Stimulated activated CD8-positive, alpha-beta memory T cell treated with anti-CD3 and anti-CD28 coated beads, Interleukin-7, amount 100 ng/mL, for 48 hours (primary cell): ENCODE measurements at regions not wholly inside any gene's neighbourhood (a gene's known extent, or its start where the extent isn't known, plus 50 kb on each side); places are given as distances from the start of the nearest gene placed in this dataset.
"Not testable (repeated sequence)": the region's sequence is repeated elsewhere in the genome, so short reads cannot be mapped to it uniquely, and the experiment has no call there.

ENCODE experiments used
- DNase-seq, 2 donors: peaks; one replicate each; pipeline ENCODE4 v3.0.0-alpha.2; 2020; ENCODE audit warnings: low read depth in 1 of 2; ENCODE audit errors: extremely low read depth in 1 of 2

DNA sequence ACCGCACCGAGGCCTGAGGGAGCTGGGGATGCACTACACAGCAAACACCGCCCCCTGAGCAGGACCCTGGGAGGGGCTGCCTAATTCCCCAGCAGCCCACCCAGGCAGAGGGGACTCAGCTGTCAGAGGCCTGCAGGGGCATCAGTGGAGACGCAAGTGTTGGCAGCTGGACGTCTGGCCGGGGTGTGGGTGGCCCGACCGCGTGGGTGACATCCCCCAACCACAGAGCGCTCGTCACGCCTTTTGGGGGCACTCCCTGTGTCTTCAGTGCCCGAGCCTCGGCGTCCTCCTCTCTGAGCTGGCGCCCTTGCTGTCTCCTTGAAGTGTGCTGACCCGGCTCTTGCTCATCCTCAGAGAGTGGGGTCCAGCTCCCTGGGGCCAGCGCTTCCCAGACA is 150.2 kb downstream of the BRD1 start:
- no peak for DNase-seq

DNA sequence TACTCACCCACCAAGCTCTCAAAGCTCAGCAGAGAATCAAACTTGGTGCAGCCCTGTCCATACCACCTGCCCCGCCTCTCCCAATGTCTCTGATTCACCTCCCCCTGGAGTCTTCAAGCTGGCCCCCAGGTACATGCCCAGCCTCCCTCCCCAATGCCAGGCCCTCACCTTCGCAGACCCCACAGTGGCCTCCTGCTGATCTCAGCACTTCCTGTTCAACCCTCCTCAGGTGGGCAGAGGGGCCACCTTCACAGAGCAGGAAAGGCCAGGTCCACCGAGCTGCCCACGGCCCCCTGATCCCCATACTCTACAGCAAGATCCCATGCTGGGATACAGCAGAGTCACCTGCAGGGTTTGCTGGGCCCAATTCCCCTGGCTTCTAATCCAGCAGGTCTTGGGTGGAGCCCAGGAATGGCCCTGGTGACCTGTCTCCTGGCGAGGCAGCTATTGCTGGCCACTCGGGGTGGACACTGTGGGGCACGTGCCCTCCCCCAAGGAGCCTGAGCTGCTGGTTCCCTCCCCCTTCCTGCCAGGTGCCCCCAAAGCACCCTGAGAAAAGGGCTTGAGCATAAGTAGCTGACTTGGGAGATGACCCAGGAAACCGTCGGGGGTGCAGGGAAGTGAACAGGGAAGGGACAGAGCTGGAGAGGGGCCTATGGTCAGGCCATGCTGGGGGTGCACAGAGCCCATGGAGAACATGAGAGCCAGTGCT is 150.7 kb downstream of the BRD1 start:
- DNase-seq, result no peak

- DNase-seq, result no peak
Measured at GRCh38 chr22:49676230-49676629, 151.4 kb downstream of the BRD1 start.

- DNase-seq, result no peak
Measured at GRCh38 chr22:49674479-49675050, 153.1 kb downstream of the BRD1 start.

GRCh38 chr22:49673048-49673447 is 154.6 kb downstream of the BRD1 start:
- DNase-seq, result no peak

DNA sequence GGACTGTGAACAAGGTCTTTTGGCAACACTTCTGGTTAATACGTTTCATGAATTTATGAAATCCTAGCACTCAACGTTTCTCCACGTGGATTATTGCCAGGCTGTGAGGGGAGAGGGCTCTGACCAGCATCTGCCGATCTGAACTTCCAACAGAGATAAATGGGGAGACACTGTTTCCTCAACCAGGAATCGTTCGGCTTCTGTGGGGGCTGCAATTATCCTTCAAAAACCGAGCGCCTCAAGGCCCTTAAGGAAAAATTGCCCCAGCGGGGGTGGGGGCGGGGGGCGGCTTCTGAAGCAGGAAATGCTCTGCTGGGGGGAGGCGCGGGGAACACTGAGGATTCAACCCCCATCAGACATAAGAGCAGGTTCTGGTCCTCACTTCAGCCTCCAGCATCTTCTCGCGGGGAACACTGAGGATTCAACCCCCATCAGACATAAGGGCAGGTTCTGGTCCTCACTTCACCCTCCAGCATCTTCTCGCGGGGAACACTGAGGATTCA is 155.6 kb downstream of the BRD1 start:
- DNase-seq, result no peak

DNA sequence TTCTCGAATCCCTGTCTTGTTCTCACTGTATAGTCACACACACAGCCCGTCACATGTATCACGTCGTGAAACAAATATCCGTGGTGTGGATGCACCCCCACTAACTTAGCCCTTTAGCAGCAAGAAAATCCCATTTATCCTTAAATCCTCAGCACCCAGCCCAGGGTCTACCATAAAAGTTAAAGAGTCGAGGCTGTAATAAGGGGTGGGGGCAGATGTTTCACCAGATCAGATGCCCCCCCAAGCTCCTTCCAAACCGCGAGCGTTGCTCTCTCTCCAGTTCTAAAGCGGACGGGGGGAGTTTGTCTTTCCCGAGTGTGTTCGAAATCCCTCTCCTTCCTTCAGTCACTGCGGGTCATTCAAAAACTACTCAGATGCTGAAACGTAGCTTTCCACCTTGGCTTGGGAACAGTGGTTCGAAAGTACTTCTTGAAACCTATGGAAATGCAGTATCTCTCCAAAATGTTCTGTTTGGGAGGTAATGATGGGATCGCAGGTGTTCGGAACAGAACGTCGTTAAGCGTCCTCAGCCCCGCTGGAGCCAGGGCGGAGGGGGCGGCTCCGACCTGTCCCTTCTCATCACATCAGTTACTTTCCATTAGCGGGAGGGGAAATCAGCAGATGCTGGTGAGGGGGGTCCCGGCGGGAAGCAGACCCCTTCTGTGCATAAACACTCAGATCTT is 156.2 kb downstream of the BRD1 start:
- DNase-seq, result no peak

- no peak for DNase-seq
Measured at GRCh38 chr22:49670456-49671330, 157.0 kb downstream of the BRD1 start.

DNA sequence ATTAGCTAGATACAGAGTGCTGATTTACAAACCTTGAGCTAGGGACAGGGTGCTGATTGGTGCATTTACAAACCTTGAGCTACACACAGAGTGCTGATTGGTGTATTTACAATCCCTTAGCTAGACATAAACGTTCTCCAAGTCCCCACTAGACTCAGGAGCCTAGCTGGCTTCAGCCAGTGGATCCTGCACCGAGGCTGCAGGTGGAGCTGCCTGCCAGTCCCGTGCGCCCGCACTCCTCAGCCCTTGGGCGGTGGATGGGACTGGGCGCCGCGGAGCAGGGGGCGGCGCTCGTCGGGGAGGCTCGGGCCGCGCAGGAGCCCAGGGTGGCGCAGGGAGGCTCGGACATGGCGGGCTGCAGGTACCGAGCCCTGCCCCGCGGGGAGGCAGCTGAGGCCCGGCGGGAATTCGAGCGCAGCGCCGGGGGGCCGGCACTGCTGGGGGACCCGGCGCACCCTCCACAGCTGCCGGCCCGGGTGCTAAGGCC is 157.7 kb downstream of the BRD1 start:
- not testable (repeated sequence) for DNase-seq

GRCh38 chr22:49669427-49669968 is 158.2 kb downstream of the BRD1 start:
- not testable (repeated sequence) for DNase-seq

DNA sequence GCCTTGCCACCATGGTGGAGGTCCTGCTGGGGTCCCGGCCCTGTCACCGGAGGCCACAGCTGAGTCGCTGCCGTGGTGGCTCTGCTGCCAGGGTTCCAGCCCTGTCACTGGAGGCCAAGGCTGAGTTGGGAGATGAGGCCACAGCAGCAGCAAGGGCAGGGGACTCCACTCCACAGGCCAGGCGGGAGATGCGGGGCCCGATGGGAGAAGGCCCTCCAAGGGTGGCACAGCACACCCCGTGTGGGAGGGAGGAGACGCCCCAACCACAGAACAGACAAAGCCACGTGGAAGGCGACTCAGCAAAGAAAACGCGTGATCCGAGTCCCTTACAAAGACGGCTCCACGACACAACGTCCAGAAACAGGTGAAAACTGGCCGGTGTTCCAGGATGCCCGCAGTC is 159.3 kb downstream of the BRD1 start:
- no peak for DNase-seq

DNA sequence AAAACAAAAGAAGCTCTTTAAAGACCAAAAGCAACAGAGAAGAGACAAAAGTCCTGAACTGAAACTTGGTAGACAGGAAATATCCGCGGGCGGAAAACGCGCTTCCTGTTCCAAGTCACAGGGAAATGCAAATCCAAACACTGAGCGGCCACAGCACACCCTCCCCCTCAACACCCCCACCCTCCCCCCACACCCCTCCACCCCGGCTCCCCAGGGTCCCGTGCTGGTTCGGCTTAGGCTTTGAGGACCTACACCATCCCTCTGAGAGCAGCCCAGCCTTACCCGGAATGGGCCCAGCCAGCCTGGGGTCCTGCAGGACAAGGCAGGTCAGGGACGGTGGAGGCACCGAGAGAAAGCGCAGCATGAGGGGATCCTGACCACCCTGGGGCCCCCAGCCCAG is 160.4 kb downstream of the BRD1 start:
- DNase-seq, result no peak

DNA sequence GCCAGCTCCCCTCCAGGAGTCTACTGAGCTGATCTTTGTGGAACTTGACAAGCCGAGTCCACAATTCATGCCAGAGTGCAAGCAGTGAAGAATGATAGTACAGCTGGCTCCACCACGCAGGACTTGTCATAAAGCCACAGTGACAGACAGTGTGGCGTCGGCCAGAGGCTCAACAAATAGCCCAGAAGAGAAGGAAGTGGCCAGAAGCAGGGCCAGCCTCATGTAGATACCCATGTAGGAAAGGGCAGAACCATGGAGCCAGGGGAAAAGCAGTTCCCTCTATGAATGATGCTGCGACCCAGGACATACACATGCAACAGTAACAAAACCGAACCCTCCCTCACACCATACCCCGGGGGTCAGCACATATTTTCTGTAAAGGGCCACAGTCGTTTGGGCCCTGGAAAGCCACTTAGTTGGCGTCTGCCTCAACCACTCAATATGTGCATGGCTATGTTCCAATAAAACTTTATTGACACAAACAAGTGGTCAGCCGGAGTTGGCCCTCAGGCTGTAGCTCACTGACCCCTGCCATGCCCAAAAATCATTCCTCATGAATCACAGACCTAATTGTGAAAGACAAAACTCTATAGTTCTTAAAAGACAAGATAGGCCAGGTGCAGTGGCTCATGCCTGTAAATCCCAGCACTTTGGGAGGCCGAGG is 161.4 kb downstream of the BRD1 start:
- no peak for DNase-seq

GRCh38 chr22:49664891-49665290 is 162.8 kb downstream of the BRD1 start:
- no peak for DNase-seq

- no peak for DNase-seq
Measured at GRCh38 chr22:49664371-49664881, 163.2 kb downstream of the BRD1 start.

DNA sequence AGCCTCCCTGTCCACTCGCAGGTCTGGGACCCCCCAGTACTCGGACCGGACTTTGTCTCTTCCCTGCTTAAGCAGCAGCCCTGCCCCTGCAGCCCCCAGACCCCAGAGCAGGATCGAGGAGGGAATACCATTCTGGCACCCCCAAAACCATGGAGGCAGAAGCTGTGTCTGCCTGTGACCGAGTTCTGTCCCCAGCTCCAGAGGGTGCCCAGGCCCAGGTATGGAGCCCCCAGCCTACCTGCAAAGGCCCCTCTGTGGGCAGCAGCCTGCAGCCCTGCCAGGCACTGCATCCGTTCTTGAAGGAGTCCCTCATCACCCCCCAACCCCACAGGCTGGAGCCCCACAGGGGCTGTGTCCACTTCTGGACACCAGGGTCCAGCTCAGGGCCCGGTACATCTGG is 163.8 kb downstream of the BRD1 start:
- no peak for DNase-seq

DNA sequence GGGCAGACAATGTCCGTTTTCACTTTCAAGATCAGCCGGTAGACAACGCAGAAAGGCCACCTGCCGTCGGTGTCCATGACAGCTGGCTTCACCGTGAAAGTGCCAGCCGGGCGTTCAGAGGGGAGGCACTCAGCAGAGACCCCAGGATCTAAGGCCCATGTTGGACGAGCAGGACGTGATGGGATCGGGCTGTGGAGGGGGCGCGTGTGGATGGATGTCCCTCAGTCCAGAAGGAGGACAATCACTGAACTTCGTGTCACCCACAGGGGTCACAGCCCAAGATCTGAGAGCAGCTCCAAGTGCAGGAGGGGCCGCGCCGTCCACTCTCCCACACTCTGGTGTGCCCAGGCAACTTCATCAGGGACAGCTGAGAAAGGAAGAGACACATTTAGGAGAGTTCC is 164.4 kb downstream of the BRD1 start:
- DNase-seq, result no peak

- DNase-seq, result no peak
Measured at GRCh38 chr22:49662681-49663080, 165.0 kb downstream of the BRD1 start.

GRCh38 chr22:49660794-49661781 is 166.6 kb downstream of the BRD1 start:
- no peak for DNase-seq
